HG03097 (cell line): ENCODE measurements at regions not wholly inside any gene's neighbourhood (a gene's known extent, or its start where the extent isn't known, plus 50 kb on each side); places are given as distances from the start of the nearest gene placed in this dataset.
"Not testable (repeated sequence)": the region's sequence is repeated elsewhere in the genome, so short reads cannot be mapped to it uniquely, and the experiment has no call there.

ENCODE experiments used
- ATAC-seq: cut with Tn5 transposase; IDR thresholded peaks from one replicate; pipeline ENCODE4 v1.9.1; 2021; ENCODE audit not compliant: unreplicated experiment, low FRiP score

GRCh38 chr16:18157854-18158253 is 178.7 kb downstream of the NPIPA8 start:
- ATAC-seq: not testable (repeated sequence)

GRCh38 chr16:18152832-18153231 is 183.7 kb downstream of the NPIPA8 start:
- not testable (repeated sequence) for ATAC-seq

- not testable (repeated sequence) for ATAC-seq
Measured at GRCh38 chr16:18148132-18148531, 188.4 kb downstream of the NPIPA8 start.

GRCh38 chr16:18146601-18147142 is 189.9 kb downstream of the NPIPA8 start:
- ATAC-seq: not testable (repeated sequence)

GRCh38 chr16:18142066-18142465 is 194.5 kb downstream of the NPIPA8 start:
- not testable (repeated sequence) for ATAC-seq

GRCh38 chr16:18136288-18136687 is 200.2 kb downstream of the NPIPA8 start:
- ATAC-seq: not testable (repeated sequence)

- ATAC-seq: not testable (repeated sequence)
Measured at GRCh38 chr16:18135024-18135423, 201.5 kb downstream of the NPIPA8 start.

GRCh38 chr16:18131587-18131986 is 204.9 kb downstream of the NPIPA8 start:
- ATAC-seq: not testable (repeated sequence)

GRCh38 chr16:18130478-18131120 is 205.9 kb downstream of the NPIPA8 start:
- not testable (repeated sequence) for ATAC-seq

GRCh38 chr16:18127033-18127432 is 209.5 kb downstream of the NPIPA8 start:
- ATAC-seq: not testable (repeated sequence)

- ATAC-seq: not testable (repeated sequence)
Measured at GRCh38 chr16:18119092-18119491, 217.4 kb downstream of the NPIPA8 start.

GRCh38 chr16:18118684-18119083 is 217.9 kb downstream of the NPIPA8 start:
- not testable (repeated sequence) for ATAC-seq

- not testable (repeated sequence) for ATAC-seq
Measured at GRCh38 chr16:18118071-18118470, 218.5 kb downstream of the NPIPA8 start.

GRCh38 chr16:18104412-18104811 is 232.1 kb downstream of the NPIPA8 start:
- ATAC-seq: not testable (repeated sequence)

GRCh38 chr16:18101077-18101476 is 235.5 kb downstream of the NPIPA8 start:
- ATAC-seq: not testable (repeated sequence)

GRCh38 chr16:18092605-18093004 is 243.9 kb downstream of the NPIPA8 start:
- ATAC-seq: not testable (repeated sequence)

- not testable (repeated sequence) for ATAC-seq
Measured at GRCh38 chr16:18080658-18081363, 255.7 kb downstream of the NPIPA8 start.

- ATAC-seq: not testable (repeated sequence)
Measured at GRCh38 chr16:18077910-18078309, 258.6 kb downstream of the NPIPA8 start.

GRCh38 chr16:18072161-18072560 is 264.4 kb downstream of the NPIPA8 start:
- no peak for ATAC-seq

- ATAC-seq: no peak
Measured at GRCh38 chr16:18069683-18070082, 266.9 kb downstream of the NPIPA8 start.

- no peak for ATAC-seq
Measured at GRCh38 chr16:18068477-18068876, 268.1 kb downstream of the NPIPA8 start.

GRCh38 chr16:18062713-18063112 is 273.8 kb downstream of the NPIPA8 start:
- ATAC-seq: no peak
